AG08395 (cell line): ENCODE measurements at regions not wholly inside any gene's neighbourhood (a gene's known extent, or its start where the extent isn't known, plus 50 kb on each side); places are given as distances from the start of the nearest gene placed in this dataset.
"Not testable (repeated sequence)": the region's sequence is repeated elsewhere in the genome, so short reads cannot be mapped to it uniquely, and the experiment has no call there.

Experiments
- DNase-seq: peaks from one replicate; pipeline ENCODE4 v3.0.0; 2012; ENCODE audit warnings: mixed read lengths, low spot score

- not testable (repeated sequence) for DNase-seq
Measured at GRCh38 chr2:87677421-87677923, 70.4 kb upstream of the PLGLB2 start.

- DNase-seq, result not testable (repeated sequence)
Measured at GRCh38 chr2:87678742-87679173, 69.1 kb upstream of the PLGLB2 start.

GRCh38 chr2:87679950-87680349, 67.9 kb upstream of the PLGLB2 start:
- not testable (repeated sequence) for DNase-seq

- DNase-seq, result not testable (repeated sequence)
Measured at GRCh38 chr2:87680691-87681090, 67.2 kb upstream of the PLGLB2 start.

DNA sequence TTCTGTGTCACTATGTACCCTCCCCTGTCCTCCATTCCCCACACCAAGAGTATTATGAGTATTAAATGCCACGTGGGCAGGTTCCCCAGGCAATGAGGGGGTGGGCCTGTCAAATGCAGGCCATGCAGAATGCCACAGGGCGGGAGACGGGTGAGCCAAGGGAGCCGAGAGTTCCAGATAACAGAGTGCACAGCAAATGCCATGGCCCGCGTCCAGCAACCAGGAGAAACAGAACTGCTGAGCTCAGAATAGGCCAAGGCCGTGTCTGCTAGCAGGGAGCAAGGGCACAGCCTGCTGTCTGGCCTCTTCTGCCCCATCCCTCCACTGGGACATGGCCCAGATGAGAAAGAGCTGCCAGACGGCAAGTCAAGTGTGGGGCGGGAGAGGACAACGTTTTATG, 64.4 kb upstream of the PLGLB2 start:
- DNase-seq, result not testable (repeated sequence)

GRCh38 chr2:87683961-87684360, 63.9 kb upstream of the PLGLB2 start:
- DNase-seq, result not testable (repeated sequence)

GRCh38 chr2:87685558-87685957, 62.3 kb upstream of the PLGLB2 start:
- not testable (repeated sequence) for DNase-seq

- DNase-seq, result not testable (repeated sequence)
Measured at GRCh38 chr2:87686873-87687549, 60.9 kb upstream of the PLGLB2 start.

- not testable (repeated sequence) for DNase-seq
Measured at GRCh38 chr2:87687550-87688270, 60.2 kb upstream of the PLGLB2 start.

GRCh38 chr2:87691899-87692592, 55.8 kb upstream of the PLGLB2 start:
- DNase-seq, result not testable (repeated sequence)

DNA sequence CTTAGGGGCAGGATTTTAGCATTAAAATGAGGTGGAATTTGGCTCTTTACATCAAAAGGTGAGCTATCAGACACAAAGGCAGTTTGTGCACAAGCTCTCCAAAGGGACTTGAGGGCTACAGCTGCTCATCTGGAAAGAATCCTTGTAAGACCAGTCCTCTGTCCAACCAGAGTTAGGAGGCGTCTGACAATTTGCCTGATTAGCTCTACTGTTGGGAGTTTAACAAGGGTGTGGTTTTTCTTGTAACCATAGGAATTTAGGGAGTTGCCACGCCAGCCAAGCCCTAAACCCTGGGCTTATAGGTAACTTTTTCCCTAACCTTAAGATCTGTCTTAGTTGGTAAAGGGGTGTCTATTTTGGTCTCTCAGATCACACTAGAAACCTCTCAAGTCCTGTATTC, 55.0 kb upstream of the PLGLB2 start:
- DNase-seq, result not testable (repeated sequence)

DNA sequence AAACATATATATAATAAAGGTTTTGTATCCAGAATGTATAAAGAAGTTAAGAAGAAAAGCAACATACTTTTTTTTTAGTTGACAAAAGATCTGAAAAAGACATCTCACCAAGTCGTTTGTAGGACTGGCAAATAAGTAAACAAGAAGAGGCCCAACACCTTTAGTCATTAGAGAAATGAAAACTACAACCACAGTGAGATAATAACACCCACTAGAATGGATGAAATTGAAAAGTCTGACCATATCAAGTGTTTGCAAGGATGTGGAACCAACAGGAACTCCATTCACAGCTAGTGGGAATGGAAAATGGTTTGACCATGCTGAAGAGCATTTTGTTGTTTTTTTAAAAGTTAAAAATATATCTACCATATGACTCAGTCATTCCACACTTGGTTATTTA, 54.0 kb upstream of the PLGLB2 start:
- not testable (repeated sequence) for DNase-seq

GRCh38 chr2:87695596-87696323, 52.1 kb upstream of the PLGLB2 start:
- DNase-seq, result not testable (repeated sequence)
